ENCODE measurements at regions not wholly inside any gene's neighbourhood (a gene's known extent, or its start where the extent isn't known, plus 50 kb on each side); places are given as distances from the start of the nearest gene placed in this dataset.
A peak's percentile ranks its signal among the peaks of the same experiment; 100 is the strongest.

- no peak for DNase-seq (ENCODE audit: extremely low spot score, unreplicated experiment)
- TF ChIP-seq CTCF (conservative IDR thresholded peaks at IDR 0.05) = no peak
- H3K27me3 Mint-ChIP-seq = no peaks in the 10 kb centered on the region
- H3K4me3 Mint-ChIP-seq = no peak overlapping the region
- H3K36me3 Mint-ChIP-seq = no peaks in the 10 kb centered on the region
- H3K27ac Mint-ChIP-seq = no peak overlapping the region
- peaks cover 8% of the 10 kb centered on the region for H3K9me3 Mint-ChIP-seq
- peaks cover 11% of the 10 kb centered on the region for H3K4me1 Mint-ChIP-seq (ENCODE audit: unreplicated experiment)
Measured at GRCh38 chr1:168903237-168903830, 174.3 kb upstream of the DPT start.

GRCh38 chr1:168905633-168906032 lies 176.6 kb upstream of the DPT start:
- H3K4me3 Mint-ChIP-seq = no peak overlapping the region
- no peak for TF ChIP-seq CTCF (conservative IDR thresholded peaks at IDR 0.05)
- no peak for DNase-seq (ENCODE audit: extremely low spot score, unreplicated experiment)
- H3K27ac Mint-ChIP-seq = no peak overlapping the region
- peaks cover 8% of the 10 kb centered on the region for H3K9me3 Mint-ChIP-seq
- H3K4me1 Mint-ChIP-seq (ENCODE audit: unreplicated experiment) = peaks cover 11% of the 10 kb centered on the region
- no peaks in the 10 kb centered on the region for H3K27me3 Mint-ChIP-seq
- H3K36me3 Mint-ChIP-seq = no peaks in the 10 kb centered on the region

- Mint-ChIP-seq H3K36me3 (no peaks in the 10 kb centered on the region), H3K4me1 (ENCODE audit: unreplicated experiment) (peaks cover 11% of the 10 kb centered on the region), H3K4me3 (no peak overlapping the region), H3K27me3 (no peaks in the 10 kb centered on the region), H3K9me3 (peaks cover 8% of the 10 kb centered on the region), H3K27ac (peak overlapping the region; percentile 86)
- no peak for TF ChIP-seq CTCF (conservative IDR thresholded peaks at IDR 0.05)
- DNase-seq (ENCODE audit: extremely low spot score, unreplicated experiment) = no peak
Measured at GRCh38 chr1:168906367-168906766, 177.4 kb upstream of the DPT start.

GRCh38 chr1:168907053-168907452 lies 178.0 kb upstream of the DPT start:
- no peak for TF ChIP-seq CTCF (conservative IDR thresholded peaks at IDR 0.05)
- H3K27ac Mint-ChIP-seq = peak overlapping the region; percentile 86
- peak overlapping the region; percentile 63 for H3K4me3 Mint-ChIP-seq
- peaks cover 8% of the 10 kb centered on the region for H3K9me3 Mint-ChIP-seq
- H3K36me3 Mint-ChIP-seq = no peaks in the 10 kb centered on the region
- DNase-seq (ENCODE audit: extremely low spot score, unreplicated experiment) = no peak
- no peaks in the 10 kb centered on the region for H3K27me3 Mint-ChIP-seq
- H3K4me1 Mint-ChIP-seq (ENCODE audit: unreplicated experiment) = peaks cover 11% of the 10 kb centered on the region

GRCh38 chr1:168907786-168908348 lies 178.9 kb upstream of the DPT start:
- Mint-ChIP-seq H3K36me3 (no peaks in the 10 kb centered on the region), H3K4me3 (no peak overlapping the region), H3K4me1 (ENCODE audit: unreplicated experiment) (peaks cover 11% of the 10 kb centered on the region), H3K9me3 (peaks cover 8% of the 10 kb centered on the region), H3K27me3 (no peaks in the 10 kb centered on the region), H3K27ac (no peak overlapping the region)
- no peak for TF ChIP-seq CTCF (conservative IDR thresholded peaks at IDR 0.05)
- DNase-seq (ENCODE audit: extremely low spot score, unreplicated experiment) = no peak
